GM21526 (cell line): ENCODE measurements at regions not wholly inside any gene's neighbourhood (a gene's known extent, or its start where the extent isn't known, plus 50 kb on each side); places are given as distances from the start of the nearest gene placed in this dataset.

ENCODE experiments used
- ATAC-seq: cut with Tn5 transposase; IDR thresholded peaks from one replicate; pipeline ENCODE4 v1.9.1; 2021; ENCODE audit warnings: moderate library complexity; ENCODE audit not compliant: unreplicated experiment, low FRiP score

DNA sequence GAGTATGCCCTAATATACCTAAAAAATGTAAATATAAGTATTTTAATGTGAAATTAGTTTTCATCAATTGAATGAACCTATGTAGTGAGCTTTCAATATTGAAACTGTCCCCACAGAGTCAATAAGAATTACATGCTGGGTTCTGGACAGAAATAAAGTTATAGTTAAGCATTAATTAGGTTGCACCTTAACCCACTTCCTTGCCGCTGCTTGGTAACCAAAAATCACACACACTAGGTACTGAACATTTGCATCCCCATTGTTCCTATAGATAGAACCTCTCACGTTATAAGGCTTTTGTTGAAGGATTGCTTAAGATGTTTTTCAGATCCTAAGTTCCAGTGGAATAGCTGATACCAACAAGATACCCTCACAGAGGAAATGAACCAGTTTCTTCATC is 237.1 kb upstream of the OPRM1 start:
- no peak for ATAC-seq

DNA sequence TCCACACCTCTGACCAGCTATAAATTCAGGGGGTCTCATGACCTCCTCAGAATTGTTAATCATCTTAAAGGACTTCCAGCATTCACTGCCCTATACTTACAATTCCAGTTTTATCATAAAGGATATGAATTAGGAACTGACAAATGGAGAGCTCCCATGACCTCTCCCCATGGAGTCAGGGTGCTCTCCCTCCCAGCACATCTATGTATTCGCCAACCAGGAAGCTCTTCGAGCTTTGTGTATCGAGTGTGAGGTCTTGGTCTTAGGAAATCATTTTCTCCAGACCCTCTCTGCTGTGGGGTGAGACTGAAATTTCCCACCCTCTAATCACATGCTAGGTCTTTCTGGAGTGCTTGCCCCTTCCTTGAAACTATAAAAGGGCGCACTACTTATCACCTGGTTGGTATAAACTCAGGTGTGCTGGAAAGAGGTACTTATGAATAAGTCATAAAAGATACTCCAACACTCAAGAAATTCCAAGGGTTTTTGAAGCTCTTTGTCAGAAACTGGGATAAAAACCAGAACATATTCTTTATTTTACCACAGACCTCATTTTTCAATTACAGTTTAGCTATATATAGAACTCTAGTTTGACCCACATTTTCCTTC is 238.4 kb upstream of the OPRM1 start:
- no peak for ATAC-seq

DNA sequence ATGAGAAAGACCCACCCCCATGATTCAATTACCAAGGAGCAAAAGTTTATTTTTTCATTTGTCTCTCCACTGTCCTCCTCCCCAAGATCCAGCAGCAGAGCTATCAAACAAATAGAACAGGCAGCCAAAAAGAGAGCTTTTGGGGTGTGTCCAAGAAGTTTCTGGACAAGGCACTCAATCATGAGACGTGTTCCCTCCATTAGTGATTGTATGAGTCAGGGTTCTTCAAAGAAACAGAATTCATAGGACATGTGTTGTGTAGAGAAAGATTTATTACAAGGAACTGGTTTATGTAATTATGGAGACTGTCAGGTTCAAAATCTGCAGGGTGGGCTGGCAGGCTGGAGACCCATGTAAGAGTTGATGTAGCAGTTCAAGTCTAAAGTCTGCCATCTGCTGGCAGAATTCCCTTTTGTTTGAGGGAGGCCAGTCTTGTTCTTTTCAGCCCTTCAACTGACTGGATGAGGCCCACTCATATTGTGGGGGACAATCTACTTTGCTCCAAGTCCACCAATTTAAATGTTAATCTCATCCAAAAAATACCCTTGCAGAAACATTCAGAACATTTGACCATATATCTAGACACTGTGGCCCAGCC is 248.1 kb upstream of the OPRM1 start:
- no peak for ATAC-seq

DNA sequence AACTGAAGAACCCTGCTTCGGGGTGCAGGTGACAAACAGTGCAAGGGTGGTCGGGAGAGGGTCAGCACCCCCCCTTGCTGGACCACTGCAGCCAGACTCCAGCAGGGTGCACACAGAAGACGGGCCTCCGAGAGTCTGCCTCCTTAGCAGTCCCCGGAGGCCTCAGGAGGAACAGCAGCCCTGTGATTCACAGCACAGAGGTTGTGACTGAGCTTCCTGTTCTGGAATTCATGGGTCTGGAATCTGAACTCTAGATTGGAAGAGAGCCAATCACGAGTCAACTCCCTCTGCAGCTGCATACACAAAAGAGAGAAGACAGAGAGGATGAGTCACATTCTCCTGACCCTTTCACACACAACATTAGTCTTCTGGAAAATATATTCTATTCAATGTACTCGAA is 249.0 kb upstream of the OPRM1 start:
- ATAC-seq, result no peak

DNA sequence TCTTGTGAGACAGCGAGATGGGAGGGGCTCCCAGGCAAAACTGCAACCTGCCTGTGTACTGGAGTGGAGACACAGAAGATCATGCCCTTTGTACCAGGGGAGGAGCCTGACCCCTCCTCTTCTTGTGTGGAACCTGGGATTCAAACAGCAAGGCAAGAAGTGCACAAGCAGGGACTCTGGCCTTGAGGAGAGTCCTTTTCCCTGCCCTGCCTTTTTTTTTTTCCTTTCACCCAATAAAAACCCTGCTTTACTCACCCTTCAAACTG is 251.8 kb upstream of the OPRM1 start:
- no peak for ATAC-seq

DNA sequence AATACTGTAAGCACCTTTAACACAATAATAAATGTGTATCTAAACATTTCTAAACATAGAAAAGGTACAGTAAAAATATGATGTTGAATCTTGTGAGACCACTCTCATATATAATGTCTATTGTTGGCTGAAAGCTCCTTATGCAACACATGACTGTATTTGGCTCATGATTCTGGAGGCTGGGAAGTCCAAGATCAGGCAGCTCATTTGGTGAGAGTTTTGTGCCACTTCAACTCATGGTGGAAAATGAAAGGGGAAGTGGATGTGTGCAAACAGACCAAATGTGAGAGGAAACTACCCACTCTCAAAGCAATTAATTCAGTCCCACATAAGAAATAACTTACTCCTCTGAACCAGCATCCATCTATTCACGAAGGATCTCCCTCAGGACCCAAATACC is 257.7 kb upstream of the OPRM1 start:
- ATAC-seq, result no peak

DNA sequence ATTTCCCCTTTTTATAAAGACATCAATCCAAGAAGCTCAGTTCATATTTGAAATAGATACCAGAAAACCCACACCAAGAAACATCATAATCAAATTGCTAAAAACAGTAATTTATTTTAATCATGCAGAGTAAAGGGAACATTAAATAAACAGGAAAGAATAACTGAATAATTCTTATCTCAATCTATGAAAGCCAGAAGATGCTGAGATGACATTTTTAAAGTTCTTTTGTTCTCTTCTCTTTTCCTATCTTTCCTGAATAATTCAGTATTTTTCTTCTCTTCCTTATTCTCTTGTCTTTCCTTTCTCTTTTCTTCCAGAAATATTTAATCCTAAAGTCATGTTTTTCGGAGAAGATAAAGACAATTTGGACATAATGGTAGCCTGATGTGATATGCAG is 259.0 kb upstream of the OPRM1 start:
- no peak for ATAC-seq

DNA sequence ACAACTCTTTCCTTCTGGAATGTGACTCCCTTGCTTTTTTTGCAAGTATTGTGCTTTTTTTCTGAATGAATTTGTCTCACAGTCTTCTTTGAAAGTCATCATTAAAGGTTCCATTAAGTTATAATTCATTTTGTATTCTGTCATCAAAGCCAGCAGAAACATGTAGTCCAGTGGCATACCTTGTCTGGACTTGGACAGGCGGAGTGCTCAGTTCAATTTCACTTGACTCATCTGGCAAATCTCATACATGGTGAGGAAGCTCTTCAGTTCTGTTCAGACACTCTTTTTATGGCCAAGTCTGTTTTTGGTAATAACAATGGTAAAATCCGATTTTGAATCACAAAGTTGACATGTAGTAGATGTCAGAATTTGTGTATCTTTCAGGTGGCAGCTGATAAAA is 260.8 kb upstream of the OPRM1 start:
- ATAC-seq, result no peak

DNA sequence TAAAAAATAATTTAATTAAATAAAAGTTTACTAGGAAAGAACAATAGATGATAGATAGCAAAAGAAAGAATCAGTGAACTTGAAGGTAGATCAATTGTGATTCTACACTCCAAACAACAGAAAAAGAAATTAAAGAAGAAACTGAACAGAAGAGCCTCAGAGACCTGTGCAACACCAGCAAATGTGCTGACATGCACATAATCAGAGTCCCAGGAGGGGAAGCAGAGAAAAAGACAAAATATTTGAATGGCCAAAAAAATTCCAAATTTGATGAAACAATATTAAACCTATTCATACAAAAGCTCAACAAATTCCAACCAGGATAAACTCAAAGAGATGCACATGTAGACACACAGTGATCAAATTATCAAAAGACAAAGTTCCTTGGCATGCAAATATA is 267.5 kb upstream of the OPRM1 start:
- ATAC-seq, result no peak

DNA sequence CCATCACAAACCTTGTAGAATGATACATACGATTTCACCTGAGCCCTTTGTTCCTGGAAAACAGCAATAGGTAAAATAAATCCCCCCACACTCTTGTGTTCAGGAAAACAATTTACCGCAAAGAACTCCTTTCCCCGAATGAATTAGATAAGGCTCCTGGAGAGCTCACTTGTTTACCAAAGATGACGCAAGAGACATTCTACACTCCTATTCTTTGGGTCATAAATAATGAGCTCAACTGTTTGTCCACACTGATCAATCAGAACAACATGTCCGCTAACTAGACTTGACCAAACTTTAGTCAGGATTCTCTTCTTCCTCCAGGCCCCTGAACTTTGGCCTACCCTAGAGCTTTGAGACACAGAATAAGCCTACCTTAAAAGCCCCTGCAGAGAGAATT is 271.9 kb upstream of the OPRM1 start:
- ATAC-seq, result no peak

DNA sequence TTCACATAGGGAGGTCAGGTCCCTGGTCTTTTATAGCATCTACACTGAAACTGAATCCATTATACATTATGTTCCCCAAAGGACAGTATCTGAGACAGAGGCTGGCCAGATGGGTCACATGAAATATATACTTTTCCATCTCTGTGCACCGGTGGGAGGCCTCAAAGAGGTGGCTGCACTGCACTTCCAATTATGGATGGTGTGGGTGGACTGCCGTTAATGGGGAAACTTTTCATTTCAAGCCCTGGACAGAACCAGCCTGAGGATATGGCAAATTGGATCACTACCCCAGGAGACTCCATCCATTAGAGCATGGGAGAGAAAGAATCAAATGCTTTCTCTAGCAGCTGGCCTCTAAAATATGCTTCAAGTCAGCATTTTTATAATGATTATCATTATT is 280.5 kb upstream of the OPRM1 start:
- ATAC-seq, result no peak

DNA sequence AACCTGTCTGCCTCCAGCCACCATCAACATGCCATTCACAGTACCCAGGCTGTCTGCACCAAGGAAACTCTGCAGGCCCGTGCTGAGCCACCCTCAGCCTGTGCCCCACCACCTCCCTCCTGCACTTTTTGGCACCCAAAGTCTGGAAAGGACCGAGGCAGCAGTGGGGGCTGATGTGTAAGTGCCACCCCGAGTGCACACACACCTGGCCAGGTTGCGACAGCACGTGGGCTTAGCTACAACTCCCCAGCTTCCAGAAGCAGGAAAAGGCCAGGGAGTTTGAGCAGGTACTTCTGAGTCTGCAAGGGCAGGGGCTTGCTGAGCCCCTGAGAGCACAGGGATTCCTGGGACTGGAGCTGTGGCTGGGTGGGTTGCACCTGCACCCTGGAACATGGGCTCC is 303.3 kb upstream of the OPRM1 start:
- no peak for ATAC-seq

DNA sequence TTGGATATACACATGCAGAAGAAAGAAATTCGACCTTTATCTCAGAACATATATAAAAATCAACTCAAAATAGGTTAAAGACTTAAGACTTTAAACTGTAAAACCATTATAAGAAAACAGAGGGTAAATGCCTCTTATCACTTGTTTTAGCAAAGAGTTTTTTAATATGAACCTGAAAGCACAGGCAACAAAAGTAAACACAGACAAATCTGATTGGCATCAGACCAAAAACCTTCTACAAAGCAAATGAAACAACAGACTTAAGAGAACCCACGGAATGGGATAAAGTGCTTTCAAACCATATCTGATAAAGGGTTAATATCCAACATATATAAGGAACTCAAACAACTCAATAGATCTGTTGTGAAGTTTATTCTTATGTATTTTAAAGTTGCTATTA is 309.9 kb upstream of the OPRM1 start:
- no peak for ATAC-seq

DNA sequence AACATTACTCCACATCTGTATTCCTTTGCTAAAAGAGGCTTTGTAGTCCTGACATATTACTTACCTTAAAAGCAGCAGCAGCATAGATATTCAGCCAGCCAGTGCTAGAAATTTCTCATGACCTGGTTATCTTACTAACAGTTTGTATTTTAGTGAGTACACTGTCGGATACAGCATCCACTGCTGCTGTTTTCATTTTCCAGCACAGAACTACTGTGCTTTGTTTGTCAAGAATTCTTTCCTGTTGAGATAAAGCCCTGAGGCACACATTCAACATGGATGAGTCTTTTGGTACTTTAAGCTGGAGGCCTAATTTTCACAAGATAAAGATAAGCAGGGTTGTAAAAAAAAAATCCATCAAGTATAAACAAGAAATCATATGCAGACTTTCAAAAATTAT is 311.2 kb upstream of the OPRM1 start:
- no peak for ATAC-seq

DNA sequence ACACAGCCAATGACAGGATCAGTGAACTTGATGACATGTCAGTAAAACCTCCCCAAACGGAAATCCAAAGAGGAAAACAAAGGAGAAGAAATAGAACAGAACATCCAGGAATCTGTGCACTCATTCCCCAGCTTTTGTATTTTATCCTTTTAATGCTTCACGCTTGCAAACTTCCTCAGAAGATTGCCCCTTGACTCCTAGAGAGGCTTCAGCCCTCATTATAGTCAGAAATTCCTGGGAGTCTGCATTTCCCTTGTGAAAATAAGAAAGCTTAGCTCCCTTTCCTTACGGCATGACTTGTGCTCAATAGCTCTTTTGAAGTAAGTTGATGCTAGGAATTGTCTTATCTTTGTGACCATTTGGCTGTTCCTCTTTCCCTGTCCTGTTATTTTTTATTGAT is 313.6 kb upstream of the OPRM1 start:
- no peak for ATAC-seq

DNA sequence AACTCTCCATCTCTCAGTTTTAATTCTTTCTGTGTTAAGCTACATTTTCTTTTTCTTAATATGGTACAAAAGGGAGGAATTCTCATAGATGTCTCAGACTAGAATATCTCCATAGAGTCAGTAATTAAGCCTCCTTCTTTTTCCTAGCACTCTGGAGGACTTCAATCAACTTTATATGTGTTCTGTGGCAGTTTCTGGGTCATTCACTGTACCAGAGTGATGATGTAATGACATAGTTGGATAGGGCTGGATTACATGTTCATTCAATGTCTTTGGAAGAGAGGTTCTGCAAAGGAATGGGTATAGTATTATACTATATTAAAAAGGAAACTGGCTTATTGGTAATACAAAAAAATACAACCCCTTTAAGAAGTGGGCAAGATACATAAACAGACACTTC is 318.3 kb upstream of the OPRM1 start:
- no peak for ATAC-seq

DNA sequence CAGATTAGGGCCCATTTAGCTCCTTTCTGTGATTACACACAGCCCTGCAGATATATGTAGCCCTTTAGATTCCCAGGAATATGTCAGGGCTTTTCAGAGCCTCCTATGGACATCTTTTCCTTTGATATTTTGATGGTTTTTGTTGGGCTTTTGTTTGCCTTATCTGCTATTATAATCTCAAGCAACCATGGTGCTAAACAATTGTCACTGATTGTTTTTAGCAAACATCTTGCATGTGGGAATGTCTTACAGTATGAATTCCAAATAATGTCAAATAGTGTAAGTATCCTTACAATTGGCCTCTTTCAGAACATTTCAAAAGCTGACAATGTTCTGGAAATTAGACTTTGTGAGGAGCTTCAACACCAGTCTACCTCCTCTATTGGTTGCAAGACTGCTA is 333.6 kb upstream of the OPRM1 start:
- no peak for ATAC-seq

DNA sequence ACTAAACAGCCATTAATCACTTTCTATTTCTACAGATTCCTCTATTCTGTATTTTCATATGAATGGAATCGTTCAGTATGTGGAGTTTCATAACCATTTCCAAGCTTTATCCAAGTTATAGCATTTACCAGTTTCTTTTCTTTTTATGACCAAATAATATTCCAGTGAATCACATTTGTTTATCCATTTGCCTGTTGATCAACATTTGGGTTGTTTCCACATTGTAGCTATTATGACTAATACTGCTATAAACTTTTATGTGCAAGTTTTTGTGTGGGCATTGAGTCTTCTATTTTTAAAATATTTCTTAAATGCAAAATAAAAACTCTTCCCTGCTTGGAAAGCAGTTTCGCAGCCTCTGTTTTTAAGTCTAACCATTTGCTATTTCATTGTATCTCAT is 336.4 kb upstream of the OPRM1 start:
- no peak for ATAC-seq

DNA sequence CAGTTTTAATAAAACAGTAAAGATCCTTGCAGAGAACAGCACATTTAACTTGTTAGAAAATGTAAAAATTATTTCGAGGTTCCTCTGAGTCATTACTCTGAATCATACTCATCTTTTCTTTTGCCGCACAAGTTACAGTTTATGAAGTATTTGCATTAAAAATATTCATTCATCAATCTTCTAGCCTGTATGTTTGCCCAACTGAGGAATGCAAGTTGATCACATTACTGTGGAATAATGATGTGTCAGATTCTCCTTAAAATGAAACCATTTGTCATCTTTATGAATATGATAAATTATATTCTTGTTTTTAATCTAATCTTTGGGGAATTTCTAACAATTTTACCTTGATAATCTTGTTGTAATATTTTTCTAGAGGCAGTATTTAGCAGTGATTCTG is 340.4 kb upstream of the OPRM1 start:
- no peak for ATAC-seq

DNA sequence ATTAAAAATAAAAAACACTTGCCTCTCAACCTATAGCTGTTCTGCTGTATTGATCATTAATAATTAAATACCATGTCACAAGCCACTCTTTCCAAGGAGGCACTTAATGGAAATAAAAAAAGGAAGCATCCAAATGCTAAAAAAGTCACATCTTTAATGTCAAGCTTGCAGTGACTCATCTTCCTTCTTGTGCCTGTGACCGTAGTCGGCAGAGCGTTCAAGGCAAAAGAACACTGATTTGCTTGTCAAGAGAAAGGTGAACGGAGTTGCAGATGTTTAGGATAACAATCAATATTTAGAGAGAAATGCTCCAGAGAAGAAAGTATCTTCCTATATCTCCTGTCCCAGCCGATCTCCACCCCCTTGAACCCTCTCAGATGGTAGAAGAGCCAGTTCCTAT is 341.0 kb upstream of the OPRM1 start:
- no peak for ATAC-seq

DNA sequence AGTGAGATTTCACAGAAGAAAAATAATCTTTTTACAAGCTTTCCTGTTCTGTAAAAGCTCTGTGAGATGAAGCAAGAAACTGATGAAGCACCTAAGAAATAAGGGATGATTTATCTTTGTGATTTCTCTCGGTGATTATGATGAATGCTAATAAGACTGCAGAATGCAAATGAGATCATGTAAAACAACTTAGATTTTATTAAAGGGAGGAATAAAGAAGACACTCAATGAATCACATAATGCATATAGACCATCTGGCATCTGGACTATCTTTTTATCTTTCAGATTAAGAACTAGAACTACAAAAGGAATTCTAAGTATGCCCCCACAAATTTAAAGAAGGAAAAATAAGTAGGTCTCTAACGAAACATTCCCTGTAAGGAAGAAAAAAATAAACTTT is 361.5 kb upstream of the OPRM1 start:
- ATAC-seq, result no peak

DNA sequence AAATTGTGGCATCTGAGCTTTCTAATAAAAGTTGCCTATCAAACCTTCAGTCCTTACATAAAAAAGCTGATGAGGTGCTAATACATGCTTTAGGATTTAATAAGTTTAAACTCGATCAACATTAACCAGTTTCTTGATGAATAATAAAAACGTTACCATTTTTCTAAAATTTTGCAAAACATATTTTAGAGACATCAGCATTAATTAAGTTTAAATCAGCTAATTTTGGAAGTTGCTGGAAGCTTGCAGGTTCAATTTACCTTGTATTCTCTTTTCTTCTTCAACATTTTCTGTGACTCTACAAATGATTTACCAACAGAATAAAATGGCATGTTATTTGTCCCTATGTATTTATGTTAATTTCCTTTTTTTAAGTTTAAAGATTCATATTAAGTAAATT is 365.3 kb upstream of the OPRM1 start:
- no peak for ATAC-seq

DNA sequence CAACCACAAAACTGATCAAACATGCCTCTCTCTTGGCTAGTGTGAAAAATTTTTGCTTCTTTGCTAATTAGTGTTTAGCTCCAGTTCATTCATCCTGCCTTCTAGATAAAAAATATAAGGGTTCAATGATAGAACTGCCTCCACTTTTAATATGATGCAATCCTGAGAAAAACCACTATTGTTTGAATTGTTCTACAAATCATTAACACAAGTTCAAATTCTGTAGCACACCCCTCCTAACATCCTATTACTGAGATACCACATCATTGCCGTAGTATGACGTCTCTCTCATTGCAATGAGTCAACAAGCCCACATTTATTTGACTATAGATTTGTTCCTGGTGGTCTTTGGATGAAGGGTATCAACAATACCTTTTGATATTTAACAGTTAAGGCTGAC is 365.8 kb upstream of the OPRM1 start:
- ATAC-seq, result no peak
